GM21423 (cell line): ENCODE measurements at regions not wholly inside any gene's neighbourhood (a gene's known extent, or its start where the extent isn't known, plus 50 kb on each side); places are given as distances from the start of the nearest gene placed in this dataset.

Experiments used
- ATAC-seq: cut with Tn5 transposase; IDR thresholded peaks from one replicate; pipeline ENCODE4 v1.9.1; 2021; ENCODE audit warnings: mild to moderate bottlenecking, moderate library complexity; ENCODE audit not compliant: unreplicated experiment

DNA sequence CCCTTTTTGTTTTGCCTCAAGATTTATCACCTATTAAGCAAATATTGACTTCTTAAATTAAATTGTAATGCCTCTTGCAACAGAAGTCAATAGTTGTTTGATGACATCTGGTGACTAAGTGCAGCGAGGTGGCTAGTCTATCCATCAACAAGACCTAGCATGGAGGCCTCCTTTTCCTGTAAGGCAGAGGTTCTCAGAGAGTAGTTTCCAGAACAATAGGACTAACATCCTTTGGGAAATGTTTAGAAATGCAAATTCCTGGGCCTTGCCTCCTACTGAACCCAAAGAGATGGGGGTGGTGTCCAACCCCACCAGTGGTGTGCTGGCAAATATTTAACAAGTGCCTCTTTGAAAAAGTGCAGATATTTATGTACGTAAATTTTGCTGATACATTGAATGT lies 143.7 kb downstream of the SCP2D1 start:
- no peak for ATAC-seq

- ATAC-seq, result no peak
These were observed 157.5 kb downstream of the SCP2D1 start for GRCh38 chr20:18971121-18971520.

GRCh38 chr20:18971574-18971973 lies 158.0 kb downstream of the SCP2D1 start:
- ATAC-seq, result no peak

- no peak for ATAC-seq
These were observed 158.8 kb downstream of the SCP2D1 start for GRCh38 chr20:18972251-18972876.

DNA sequence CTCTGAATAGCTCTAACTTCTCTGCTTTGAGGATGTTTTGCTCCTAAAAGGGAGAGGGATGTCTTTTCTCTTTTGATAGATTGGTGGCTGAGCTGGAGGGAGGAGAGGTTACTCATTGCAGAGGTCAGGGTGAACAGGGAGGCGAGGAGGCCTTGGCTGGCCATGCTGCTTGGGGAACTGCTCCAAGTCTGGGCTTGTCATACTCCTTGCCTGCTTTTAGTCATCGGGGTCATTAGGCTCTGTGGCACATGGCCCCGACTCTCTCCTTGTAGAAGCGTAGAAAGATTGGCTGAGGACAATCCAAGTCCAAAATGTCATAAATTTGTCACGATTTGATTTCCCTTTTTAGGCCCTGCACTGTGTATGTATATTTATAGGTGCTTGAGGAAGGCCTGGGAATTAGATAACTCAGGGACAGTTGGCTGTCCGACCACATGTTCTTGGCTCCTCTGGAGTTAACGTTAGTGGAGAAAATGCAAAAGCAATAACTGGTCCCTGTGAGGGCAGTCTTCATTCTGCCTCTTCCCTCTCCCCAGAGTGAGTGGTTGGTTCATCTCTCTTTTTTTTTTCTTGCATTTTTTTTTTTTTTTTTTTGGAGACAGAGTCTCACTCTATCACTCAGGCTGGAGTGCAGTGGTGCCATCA lies 160.1 kb downstream of the SCP2D1 start:
- ATAC-seq, result no peak

DNA sequence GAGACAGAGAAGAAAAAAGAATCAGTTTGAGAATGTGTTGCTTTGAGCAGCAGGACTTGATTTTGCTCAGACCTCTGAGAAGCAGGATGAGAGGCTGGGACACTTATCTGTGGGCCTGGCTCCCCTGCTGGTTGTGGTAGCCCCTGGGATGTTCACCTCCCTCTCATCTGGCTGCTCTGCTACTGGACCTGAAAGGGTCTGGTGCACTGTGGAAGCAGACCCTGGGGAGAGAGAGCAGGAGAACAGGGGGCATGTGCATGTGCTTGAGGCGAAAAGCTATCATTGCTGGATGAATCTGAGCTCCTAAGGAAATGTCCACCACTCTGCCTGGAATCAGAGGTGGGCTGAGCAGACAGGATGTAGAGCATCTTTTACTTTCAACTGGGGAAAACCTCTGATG lies 161.1 kb downstream of the SCP2D1 start:
- ATAC-seq, result no peak

DNA sequence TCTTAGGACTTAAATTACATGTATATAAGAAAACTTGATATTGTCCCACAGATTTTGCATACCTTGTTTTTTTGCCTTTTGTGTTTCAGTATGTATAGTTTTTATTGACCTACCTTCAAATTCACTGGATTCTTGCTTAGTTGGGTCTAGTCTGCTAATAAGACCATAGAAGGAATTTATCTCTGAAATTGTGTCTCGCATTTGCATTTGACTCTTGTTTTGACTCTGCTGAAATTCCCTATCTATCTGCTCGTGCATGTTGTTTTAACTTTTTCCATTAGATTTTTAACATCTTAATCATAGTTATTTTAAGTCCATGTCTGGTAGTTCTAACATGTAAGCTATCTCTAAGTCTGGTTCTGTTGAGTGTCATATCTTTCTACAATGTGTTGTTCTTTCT lies 163.9 kb downstream of the SCP2D1 start:
- ATAC-seq, result no peak

DNA sequence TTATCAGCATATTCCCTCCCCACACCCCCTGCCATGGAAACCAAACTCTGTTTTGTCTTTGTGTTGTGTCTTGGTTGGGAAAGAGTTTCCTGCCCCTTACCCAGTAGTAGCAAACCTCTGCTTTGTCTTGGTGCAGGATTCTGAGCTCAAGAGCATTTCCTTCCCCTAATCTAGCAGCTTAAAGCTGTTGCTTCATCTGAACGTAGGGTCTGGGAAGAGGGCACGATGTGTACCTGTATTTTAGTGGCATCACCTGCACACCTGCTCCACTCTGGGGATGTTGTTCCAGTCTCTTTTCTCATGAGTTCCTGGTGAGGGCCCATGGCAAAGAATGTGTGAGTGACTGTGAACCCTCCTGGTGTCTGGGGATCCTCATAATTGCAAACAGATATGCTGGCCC lies 164.7 kb downstream of the SCP2D1 start:
- ATAC-seq, result no peak

- ATAC-seq, result no peak
These were observed 165.5 kb downstream of the SCP2D1 start for GRCh38 chr20:18979132-18979531.

DNA sequence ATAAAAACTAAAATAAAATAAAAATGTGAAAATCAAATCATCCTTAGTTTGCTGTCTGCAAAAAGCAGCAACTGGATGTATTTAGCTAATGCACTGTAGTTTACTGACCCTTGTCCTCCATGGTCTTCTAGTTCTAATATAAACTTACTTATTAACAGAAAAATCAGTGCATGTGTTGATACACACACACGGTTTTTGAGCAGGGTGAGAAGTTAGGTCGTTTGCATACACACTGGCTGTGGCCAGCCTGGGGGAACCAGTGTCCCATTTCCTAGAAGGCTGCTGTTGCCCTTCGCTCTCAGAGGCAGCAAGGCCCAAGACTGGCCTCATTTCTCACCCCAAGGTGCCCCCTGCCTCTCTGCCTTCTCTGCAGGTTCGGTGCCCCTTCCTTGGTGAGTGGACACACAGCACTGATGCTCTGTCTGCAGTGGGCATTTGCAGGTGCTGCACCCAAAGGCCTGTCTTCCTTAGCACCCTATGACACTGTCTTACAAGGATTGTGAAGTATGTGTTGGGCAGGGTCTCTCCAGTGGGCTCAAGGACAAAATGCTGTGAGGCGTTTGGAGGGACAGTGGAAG lies 168.5 kb downstream of the SCP2D1 start:
- no peak for ATAC-seq

DNA sequence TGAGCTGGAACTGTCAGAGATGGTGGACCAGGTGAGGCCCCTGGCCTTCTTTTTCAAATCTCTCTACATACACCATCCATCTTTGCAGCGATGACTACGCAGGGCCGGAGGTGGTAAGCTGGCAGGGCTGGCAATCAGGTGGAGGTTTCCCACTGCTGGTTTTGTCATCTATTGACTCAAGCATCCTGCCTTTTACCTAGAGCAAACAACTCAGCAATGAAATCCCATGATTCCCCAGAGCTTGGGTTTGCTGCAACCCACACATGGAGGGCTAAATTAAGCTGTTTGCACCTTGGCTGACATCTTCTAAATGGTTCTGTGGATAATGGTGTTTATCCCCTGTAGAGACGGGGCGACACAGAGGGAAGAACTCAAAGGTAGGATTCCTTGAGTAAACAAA lies 170.2 kb downstream of the SCP2D1 start:
- ATAC-seq, result no peak

- ATAC-seq, result no peak
These were observed 170.9 kb downstream of the SCP2D1 start for GRCh38 chr20:18984238-18985200.

- ATAC-seq, result no peak
These were observed 172.0 kb downstream of the SCP2D1 start for GRCh38 chr20:18985551-18985950.

GRCh38 chr20:18986146-18986830 lies 172.7 kb downstream of the SCP2D1 start:
- no peak for ATAC-seq

DNA sequence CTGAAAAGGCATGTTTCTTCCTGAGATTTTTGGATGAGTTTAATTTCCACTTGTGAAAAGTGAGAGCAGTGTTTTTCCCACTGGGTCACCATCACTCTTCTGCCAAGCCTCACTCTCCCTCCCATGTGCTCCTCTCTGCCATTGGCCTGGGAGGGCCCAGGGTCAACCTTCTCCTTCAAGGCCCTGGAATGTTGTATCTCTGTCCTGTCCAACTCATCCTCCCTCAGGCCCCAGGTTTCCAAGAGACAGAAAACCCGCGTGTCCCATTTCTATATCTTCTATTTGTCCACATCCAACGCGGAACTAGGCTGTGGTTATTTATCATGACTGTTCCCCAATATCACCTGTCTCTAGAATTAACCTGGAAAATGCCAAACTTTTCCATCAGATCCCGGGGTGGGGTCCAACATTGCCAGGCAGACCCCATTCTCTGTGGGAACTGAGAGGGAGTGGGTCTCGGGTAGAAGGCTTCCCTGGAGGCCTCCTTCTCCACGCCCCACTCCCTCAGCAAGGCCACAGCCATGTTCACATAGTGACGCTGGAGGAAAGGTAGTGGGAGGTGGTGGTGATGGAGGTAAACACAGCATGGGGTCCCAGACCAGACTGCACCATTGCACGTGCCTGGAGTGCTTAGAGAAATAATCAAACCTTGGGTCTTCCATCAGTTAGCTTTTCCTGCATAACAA lies 173.5 kb downstream of the SCP2D1 start:
- no peak for ATAC-seq

DNA sequence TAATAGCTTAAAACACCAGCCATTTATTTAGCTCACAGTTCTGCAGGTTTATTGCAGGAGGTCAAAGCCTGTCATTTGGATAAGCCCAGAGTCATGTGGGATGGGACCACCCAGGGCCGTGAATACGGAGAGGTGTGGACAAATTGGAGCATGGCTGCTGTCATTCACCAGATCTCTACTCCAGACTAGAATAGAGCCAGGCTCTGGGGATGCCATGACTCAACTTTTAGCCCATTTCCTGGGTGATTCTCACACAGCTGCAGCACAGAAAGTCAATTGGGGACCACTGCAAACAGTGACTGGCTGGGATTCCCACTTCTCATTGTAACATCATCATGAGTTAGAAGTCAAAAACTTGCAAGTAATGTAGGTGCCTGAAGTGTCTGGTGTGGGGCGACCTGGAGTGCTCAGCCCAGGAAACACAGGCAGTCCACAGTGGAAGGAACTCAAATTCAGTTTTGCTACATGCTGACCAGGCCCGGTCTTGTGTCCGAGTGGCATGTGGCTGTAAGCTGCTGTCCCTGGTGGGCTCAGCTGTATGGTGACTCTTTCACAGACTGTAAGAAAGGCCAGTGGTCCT lies 174.3 kb downstream of the SCP2D1 start:
- ATAC-seq, result no peak

DNA sequence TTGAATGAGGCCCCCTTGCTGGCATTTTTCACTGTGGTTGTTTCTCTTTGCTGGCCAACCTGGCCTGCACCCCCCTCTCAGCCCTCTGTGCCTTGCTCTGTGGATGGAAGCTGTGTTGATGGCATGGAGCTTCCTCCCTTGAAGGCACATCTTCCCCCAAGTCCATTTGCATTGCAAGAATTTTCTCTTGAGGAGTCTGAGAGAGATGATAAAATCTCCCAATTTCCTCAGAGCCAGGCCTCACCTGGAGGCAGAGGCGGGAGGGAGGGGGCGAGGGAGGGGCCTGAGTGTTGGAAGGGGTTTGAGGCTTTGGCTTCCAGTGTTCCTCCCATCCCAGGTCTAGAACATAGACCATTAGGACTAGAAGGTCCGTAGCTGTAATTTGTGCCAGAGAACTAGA lies 175.1 kb downstream of the SCP2D1 start:
- no peak for ATAC-seq

DNA sequence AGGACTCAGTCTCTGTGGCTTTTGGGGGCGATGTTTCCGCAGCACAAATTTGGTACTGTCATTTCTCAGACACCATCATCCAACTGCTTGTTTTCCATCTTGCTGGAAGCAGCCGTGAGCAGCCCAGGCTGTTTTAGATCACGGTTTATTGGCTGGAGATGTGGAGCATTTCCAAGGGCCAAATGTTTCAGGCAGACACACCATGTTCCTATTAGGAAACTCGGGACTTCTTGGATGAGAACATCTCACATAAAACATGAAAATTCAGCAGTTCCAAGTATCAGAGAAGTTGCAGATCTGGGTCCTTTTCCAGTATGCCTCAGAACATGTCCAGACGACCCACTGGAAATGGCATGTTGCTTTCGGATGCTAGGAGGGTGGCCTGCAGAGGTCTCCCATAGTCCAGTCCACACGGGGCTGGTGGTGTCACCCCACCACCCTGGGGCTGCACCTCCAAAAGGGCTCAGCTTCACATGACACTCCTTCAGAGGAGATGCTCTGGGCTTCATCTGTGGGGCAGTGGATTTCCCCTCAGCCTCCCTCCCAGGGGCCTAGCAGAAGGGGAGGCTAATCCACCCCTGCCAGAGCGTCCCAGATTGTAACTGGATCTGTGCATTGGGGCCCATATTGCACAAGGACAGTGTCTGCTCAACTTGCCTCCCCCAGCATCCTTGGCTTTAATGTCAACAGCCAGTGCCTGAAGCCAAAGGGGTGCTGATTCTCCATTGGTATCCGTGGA lies 176.3 kb downstream of the SCP2D1 start:
- no peak for ATAC-seq

- no peak for ATAC-seq
These were observed 177.4 kb downstream of the SCP2D1 start for GRCh38 chr20:18991012-18991411.
